Superior temporal gyrus (tissue), 1 donor: ENCODE measurements at regions not wholly inside any gene's neighbourhood (a gene's known extent, or its start where the extent isn't known, plus 50 kb on each side); places are given as distances from the start of the nearest gene placed in this dataset.
A peak's percentile ranks its signal among the peaks of the same experiment; 100 is the strongest.

Source experiments
- DNase-seq: peaks from one replicate; pipeline ENCODE4 v3.0.0-alpha.2; 2016; ENCODE audit errors: extremely low spot score

- DNase-seq = no peak
These were observed 203.0 kb upstream of the IGF1R start for GRCh38 chr15:98445315-98445714.

GRCh38 chr15:98446083-98446482 is 202.3 kb upstream of the IGF1R start:
- no peak for DNase-seq

GRCh38 chr15:98447069-98447468 is 201.3 kb upstream of the IGF1R start:
- no peak for DNase-seq

- DNase-seq = no peak
These were observed 197.1 kb upstream of the IGF1R start for GRCh38 chr15:98451236-98451635.

GRCh38 chr15:98452238-98452637 is 196.1 kb upstream of the IGF1R start:
- no peak for DNase-seq

GRCh38 chr15:98455904-98456303 is 192.4 kb upstream of the IGF1R start:
- no peak for DNase-seq

GRCh38 chr15:98476559-98476958 is 171.8 kb upstream of the IGF1R start:
- DNase-seq = no peak

GRCh38 chr15:98480844-98481243 is 167.5 kb upstream of the IGF1R start:
- no peak for DNase-seq

- no peak for DNase-seq
These were observed 164.7 kb upstream of the IGF1R start for GRCh38 chr15:98483575-98484130.

- DNase-seq = no peak
These were observed 163.4 kb upstream of the IGF1R start for GRCh38 chr15:98484914-98485313.

- DNase-seq = no peak
These were observed 162.9 kb upstream of the IGF1R start for GRCh38 chr15:98485451-98485850.

GRCh38 chr15:98493966-98494511 is 154.3 kb upstream of the IGF1R start:
- no peak for DNase-seq

- no peak for DNase-seq
These were observed 147.1 kb upstream of the IGF1R start for GRCh38 chr15:98501192-98501591.

GRCh38 chr15:98501632-98502031 is 146.7 kb upstream of the IGF1R start:
- no peak for DNase-seq

GRCh38 chr15:98503970-98504369 is 144.4 kb upstream of the IGF1R start:
- no peak for DNase-seq

- DNase-seq = no peak
These were observed 143.3 kb upstream of the IGF1R start for GRCh38 chr15:98504998-98505397.

GRCh38 chr15:98505611-98506031 is 142.7 kb upstream of the IGF1R start:
- no peak for DNase-seq

GRCh38 chr15:98506172-98506571 is 142.2 kb upstream of the IGF1R start:
- DNase-seq = no peak

- DNase-seq = no peak
These were observed 141.6 kb upstream of the IGF1R start for GRCh38 chr15:98506711-98507110.

GRCh38 chr15:98513428-98513986 is 134.8 kb upstream of the IGF1R start:
- DNase-seq = no peak

GRCh38 chr15:98514034-98514622 is 134.2 kb upstream of the IGF1R start:
- no peak for DNase-seq

- peak; percentile 92 for DNase-seq
These were observed 129.3 kb upstream of the IGF1R start for GRCh38 chr15:98518823-98519561.
